ENCODE measurements at regions not wholly inside any gene's neighbourhood (a gene's known extent, or its start where the extent isn't known, plus 50 kb on each side); places are given as distances from the start of the nearest gene placed in this dataset.

DNA sequence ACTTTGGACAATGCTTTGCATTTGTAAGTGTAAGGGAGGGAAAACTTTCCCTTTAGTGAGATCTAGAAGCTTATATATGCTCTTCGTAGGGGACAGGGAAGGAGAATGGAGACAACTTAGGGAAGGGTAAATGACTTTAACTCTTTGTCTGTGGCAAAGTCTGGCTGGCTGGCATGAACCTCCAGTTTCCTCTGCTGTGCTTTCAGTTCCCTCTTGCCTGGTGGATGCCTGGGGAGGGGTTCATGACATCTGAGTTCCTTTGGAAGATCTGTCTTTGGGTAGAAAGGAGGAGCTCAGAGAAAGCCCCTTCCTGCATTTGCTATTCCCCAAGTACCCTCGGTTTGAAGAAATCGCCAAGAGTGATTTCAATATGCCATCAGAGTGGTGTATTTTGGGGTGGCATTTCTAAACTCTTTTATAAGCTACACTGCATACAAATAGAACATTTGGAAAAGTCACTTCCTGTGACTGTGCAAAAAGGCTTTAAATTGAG lies 143.6 kb downstream of the VAPA start:
- H3K9me2 ChIP-seq (replicated peaks; ENCODE audit: insufficient read depth, low read length) = no peaks in the 10 kb centered on the region
- H3F3A ChIP-seq (ENCODE audit: insufficient read depth, low read length) = no peaks in the 10 kb centered on the region
- H3K9ac ChIP-seq (ENCODE audit: low read length) = no peak overlapping the region
- H3K4me1 ChIP-seq (ENCODE audit: low read length) = no peaks in the 10 kb centered on the region
- H3K36me3 ChIP-seq (replicated peaks; ENCODE audit: insufficient read depth, low read length) = no peaks in the 10 kb centered on the region
- no peaks in the 10 kb centered on the region for H4K20me1 ChIP-seq (ENCODE audit: insufficient read depth, low read length)
- TF ChIP-seq EZH2 (optimal IDR thresholded peaks at IDR 0.05; ENCODE audit: low read depth, low read length) (no peak), EZH2phosphoT487 (IDR thresholded peaks at IDR 0.05; ENCODE audit: low read length) (no peak)
- TF ChIP-seq, protein P1, sequence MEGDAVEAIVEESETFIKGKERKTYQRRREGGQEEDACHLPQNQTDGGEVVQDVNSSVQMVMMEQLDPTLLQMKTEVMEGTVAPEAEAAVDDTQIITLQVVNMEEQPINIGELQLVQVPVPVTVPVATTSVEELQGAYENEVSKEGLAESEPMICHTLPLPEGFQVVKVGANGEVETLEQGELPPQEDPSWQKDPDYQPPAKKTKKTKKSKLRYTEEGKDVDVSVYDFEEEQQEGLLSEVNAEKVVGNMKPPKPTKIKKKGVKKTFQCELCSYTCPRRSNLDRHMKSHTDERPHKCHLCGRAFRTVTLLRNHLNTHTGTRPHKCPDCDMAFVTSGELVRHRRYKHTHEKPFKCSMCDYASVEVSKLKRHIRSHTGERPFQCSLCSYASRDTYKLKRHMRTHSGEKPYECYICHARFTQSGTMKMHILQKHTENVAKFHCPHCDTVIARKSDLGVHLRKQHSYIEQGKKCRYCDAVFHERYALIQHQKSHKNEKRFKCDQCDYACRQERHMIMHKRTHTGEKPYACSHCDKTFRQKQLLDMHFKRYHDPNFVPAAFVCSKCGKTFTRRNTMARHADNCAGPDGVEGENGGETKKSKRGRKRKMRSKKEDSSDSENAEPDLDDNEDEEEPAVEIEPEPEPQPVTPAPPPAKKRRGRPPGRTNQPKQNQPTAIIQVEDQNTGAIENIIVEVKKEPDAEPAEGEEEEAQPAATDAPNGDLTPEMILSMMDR (IDR thresholded peaks at IDR 0.05; ENCODE audit: low read length) = no peak
- H3K9me3 ChIP-seq (replicated peaks; ENCODE audit: insufficient read depth, low read length) = no peaks in the 10 kb centered on the region
- no peaks in the 10 kb centered on the region for H3K27me3 ChIP-seq (replicated peaks; ENCODE audit: insufficient read depth, low read length)
- H3K27ac ChIP-seq (ENCODE audit: low read length) = no peak overlapping the region
- no peak overlapping the region for H3K4me2 ChIP-seq (ENCODE audit: low read depth, low read length)
- no peaks in the 10 kb centered on the region for H3K79me2 ChIP-seq (ENCODE audit: low read length)
- H3K4me3 ChIP-seq (ENCODE audit: low read length) = no peak overlapping the region
- DNase-seq = no peak
- no peak overlapping the region for H2AFZ ChIP-seq (ENCODE audit: low read length)

- no peak for DNase-seq
Observed at GRCh38 chr18:10057894-10058791, 144.3 kb downstream of the VAPA start.

GRCh38 chr18:10059610-10060468 lies 146.0 kb downstream of the VAPA start:
- no peak for DNase-seq
- H3K4me1 ChIP-seq (ENCODE audit: low read length) = no peaks in the 10 kb centered on the region
- H3K36me3 ChIP-seq (replicated peaks; ENCODE audit: insufficient read depth, low read length) = no peaks in the 10 kb centered on the region
- TF ChIP-seq EZH2 (optimal IDR thresholded peaks at IDR 0.05; ENCODE audit: low read depth, low read length) (no peak), EZH2phosphoT487 (IDR thresholded peaks at IDR 0.05; ENCODE audit: low read length) (no peak)
- TF ChIP-seq, protein P1 (IDR thresholded peaks at IDR 0.05; ENCODE audit: low read length) = no peak
- H3K4me2 ChIP-seq (ENCODE audit: low read depth, low read length) = no peak overlapping the region
- no peak overlapping the region for H3K27ac ChIP-seq (ENCODE audit: low read length)
- H3F3A ChIP-seq (ENCODE audit: insufficient read depth, low read length) = no peaks in the 10 kb centered on the region
- H3K9ac ChIP-seq (ENCODE audit: low read length) = no peak overlapping the region
- H3K4me3 ChIP-seq (ENCODE audit: low read length) = no peak overlapping the region
- no peaks in the 10 kb centered on the region for H3K27me3 ChIP-seq (replicated peaks; ENCODE audit: insufficient read depth, low read length)
- no peak overlapping the region for H2AFZ ChIP-seq (ENCODE audit: low read length)
- no peaks in the 10 kb centered on the region for H4K20me1 ChIP-seq (ENCODE audit: insufficient read depth, low read length)
- H3K9me2 ChIP-seq (replicated peaks; ENCODE audit: insufficient read depth, low read length) = no peaks in the 10 kb centered on the region
- H3K79me2 ChIP-seq (ENCODE audit: low read length) = no peaks in the 10 kb centered on the region
- no peaks in the 10 kb centered on the region for H3K9me3 ChIP-seq (replicated peaks; ENCODE audit: insufficient read depth, low read length)

More at GRCh38 chr18:10057894-10058791, 144.3 kb downstream of the VAPA start:
- Histone ChIP-seq H3K27ac (ENCODE audit: low read length) (no peak overlapping the region), H3K4me2 (ENCODE audit: low read depth, low read length) (no peak overlapping the region), H3K27me3 (replicated peaks; ENCODE audit: insufficient read depth, low read length) (no peaks in the 10 kb centered on the region), H3K4me3 (ENCODE audit: low read length) (no peak overlapping the region), H3K79me2 (ENCODE audit: low read length) (no peaks in the 10 kb centered on the region), H4K20me1 (ENCODE audit: insufficient read depth, low read length) (no peaks in the 10 kb centered on the region), H3K9me2 (replicated peaks; ENCODE audit: insufficient read depth, low read length) (no peaks in the 10 kb centered on the region), H3K4me1 (ENCODE audit: low read length) (no peaks in the 10 kb centered on the region), H3K9ac (ENCODE audit: low read length) (no peak overlapping the region), H3F3A (ENCODE audit: insufficient read depth, low read length) (no peaks in the 10 kb centered on the region), H3K36me3 (replicated peaks; ENCODE audit: insufficient read depth, low read length) (no peaks in the 10 kb centered on the region), H2AFZ (ENCODE audit: low read length) (no peak overlapping the region), H3K9me3 (replicated peaks; ENCODE audit: insufficient read depth, low read length) (no peaks in the 10 kb centered on the region)
- TF ChIP-seq, protein P1 (IDR thresholded peaks at IDR 0.05; ENCODE audit: low read length) = no peak
- no peak for TF ChIP-seq EZH2phosphoT487 (IDR thresholded peaks at IDR 0.05; ENCODE audit: low read length)
- no peak for TF ChIP-seq EZH2 (optimal IDR thresholded peaks at IDR 0.05; ENCODE audit: low read depth, low read length)

All from MM.1S (cell line).